GM18868 (cell line): ENCODE measurements at regions not wholly inside any gene's neighbourhood (a gene's known extent, or its start where the extent isn't known, plus 50 kb on each side); places are given as distances from the start of the nearest gene placed in this dataset.

ENCODE experiments used
- ATAC-seq: cut with Tn5 transposase; IDR thresholded peaks from one replicate; pipeline ENCODE4 v1.9.1; 2021; ENCODE audit warnings: mild to moderate bottlenecking, moderate library complexity; ENCODE audit not compliant: unreplicated experiment

GRCh38 chr2:34096562-34097171 is 497.6 kb upstream of the FAM98A start:
- peak; percentile 79 for ATAC-seq

- peak; percentile 49 for ATAC-seq
These were observed 494.7 kb upstream of the FAM98A start for GRCh38 chr2:34093790-34094189.

- no peak for ATAC-seq
These were observed 471.1 kb upstream of the FAM98A start for GRCh38 chr2:34070196-34070595.

GRCh38 chr2:34069604-34070003 is 470.5 kb upstream of the FAM98A start:
- ATAC-seq = no peak

GRCh38 chr2:34050413-34050812 is 451.3 kb upstream of the FAM98A start:
- no peak for ATAC-seq

- ATAC-seq = no peak
These were observed 446.1 kb upstream of the FAM98A start for GRCh38 chr2:34045101-34045655.

GRCh38 chr2:34037886-34038285 is 438.8 kb upstream of the FAM98A start:
- ATAC-seq = no peak

- no peak for ATAC-seq
These were observed 438.1 kb upstream of the FAM98A start for GRCh38 chr2:34037157-34037556.

- ATAC-seq = no peak
These were observed 432.0 kb upstream of the FAM98A start for GRCh38 chr2:34031097-34031496.

- no peak for ATAC-seq
These were observed 431.2 kb upstream of the FAM98A start for GRCh38 chr2:34030273-34030672.

- ATAC-seq = no peak
These were observed 430.0 kb upstream of the FAM98A start for GRCh38 chr2:34029073-34029472.

- ATAC-seq = no peak
These were observed 426.1 kb upstream of the FAM98A start for GRCh38 chr2:34025196-34025595.

GRCh38 chr2:34012715-34013302 is 413.7 kb upstream of the FAM98A start:
- peak; percentile 91 for ATAC-seq

- ATAC-seq = no peak
These were observed 412.6 kb upstream of the FAM98A start for GRCh38 chr2:34011684-34012083.

GRCh38 chr2:34005901-34006300 is 406.8 kb upstream of the FAM98A start:
- no peak for ATAC-seq

GRCh38 chr2:34004936-34005335 is 405.8 kb upstream of the FAM98A start:
- no peak for ATAC-seq

- ATAC-seq = no peak
These were observed 404.7 kb upstream of the FAM98A start for GRCh38 chr2:34003795-34004194.

- ATAC-seq = no peak
These were observed 402.5 kb upstream of the FAM98A start for GRCh38 chr2:34001557-34001956.

GRCh38 chr2:33984131-33984530 is 385.0 kb upstream of the FAM98A start:
- ATAC-seq = no peak

GRCh38 chr2:33978471-33978870 is 379.4 kb upstream of the FAM98A start:
- no peak for ATAC-seq

- no peak for ATAC-seq
These were observed 376.4 kb upstream of the FAM98A start for GRCh38 chr2:33975498-33975897.

GRCh38 chr2:33967103-33967502 is 368.0 kb upstream of the FAM98A start:
- ATAC-seq = no peak

GRCh38 chr2:33958591-33958990 is 359.5 kb upstream of the FAM98A start:
- ATAC-seq = no peak
